ENCODE measurements at regions not wholly inside any gene's neighbourhood (a gene's known extent, or its start where the extent isn't known, plus 50 kb on each side); places are given as distances from the start of the nearest gene placed in this dataset.
"Not testable (repeated sequence)": the region's sequence is repeated elsewhere in the genome, so short reads cannot be mapped to it uniquely, and the experiment has no call there.

- no peak for DNase-seq (ENCODE audit: low read depth)
Measured at GRCh38 chrX:13188731-13189309, 131.0 kb downstream of the ATXN3L start.

- DNase-seq (ENCODE audit: low read depth): not testable (repeated sequence)
Measured at GRCh38 chrX:13186643-13187042, 133.2 kb downstream of the ATXN3L start.

- peak; percentile 90 for DNase-seq (ENCODE audit: low read depth)
Measured at GRCh38 chrX:13180807-13181206, 136.4 kb upstream of the FAM9C start.

- DNase-seq (ENCODE audit: low read depth): no peak
Measured at GRCh38 chrX:13179586-13179985, 135.2 kb upstream of the FAM9C start.

GRCh38 chrX:13179100-13179499 lies 134.7 kb upstream of the FAM9C start:
- no peak for DNase-seq (ENCODE audit: low read depth)

GRCh38 chrX:13177921-13178566 lies 133.6 kb upstream of the FAM9C start:
- DNase-seq (ENCODE audit: low read depth): peak; percentile 74

GRCh38 chrX:13175056-13175455 lies 130.6 kb upstream of the FAM9C start:
- no peak for DNase-seq (ENCODE audit: low read depth)

GRCh38 chrX:13170966-13171558 lies 126.6 kb upstream of the FAM9C start:
- DNase-seq (ENCODE audit: low read depth): no peak

GRCh38 chrX:13169684-13170083 lies 125.3 kb upstream of the FAM9C start:
- no peak for DNase-seq (ENCODE audit: low read depth)

GRCh38 chrX:13168269-13168668 lies 123.8 kb upstream of the FAM9C start:
- DNase-seq (ENCODE audit: low read depth): no peak

GRCh38 chrX:13167481-13168231 lies 123.2 kb upstream of the FAM9C start:
- DNase-seq (ENCODE audit: low read depth): no peak

- no peak for DNase-seq (ENCODE audit: low read depth)
Measured at GRCh38 chrX:13165266-13166189, 121.1 kb upstream of the FAM9C start.

- no peak for DNase-seq (ENCODE audit: low read depth)
Measured at GRCh38 chrX:13164611-13165010, 120.2 kb upstream of the FAM9C start.

GRCh38 chrX:13162772-13163410 lies 118.5 kb upstream of the FAM9C start:
- no peak for DNase-seq (ENCODE audit: low read depth)

- no peak for DNase-seq (ENCODE audit: low read depth)
Measured at GRCh38 chrX:13159886-13160285, 115.5 kb upstream of the FAM9C start.

GRCh38 chrX:13158911-13159310 lies 114.5 kb upstream of the FAM9C start:
- DNase-seq (ENCODE audit: low read depth): no peak

GRCh38 chrX:13155550-13155949 lies 111.1 kb upstream of the FAM9C start:
- DNase-seq (ENCODE audit: low read depth): not testable (repeated sequence)

- DNase-seq (ENCODE audit: low read depth): peak; percentile 46
Measured at GRCh38 chrX:13153796-13154195, 109.4 kb upstream of the FAM9C start.

- no peak for DNase-seq (ENCODE audit: low read depth)
Measured at GRCh38 chrX:13152518-13153185, 108.2 kb upstream of the FAM9C start.

GRCh38 chrX:13151828-13152517 lies 107.6 kb upstream of the FAM9C start:
- peak; percentile 63 for DNase-seq (ENCODE audit: low read depth)

Measured in LHCN-M2 (cell line).